ENCODE measurements at regions not wholly inside any gene's neighbourhood (a gene's known extent, or its start where the extent isn't known, plus 50 kb on each side); places are given as distances from the start of the nearest gene placed in this dataset.

DNA sequence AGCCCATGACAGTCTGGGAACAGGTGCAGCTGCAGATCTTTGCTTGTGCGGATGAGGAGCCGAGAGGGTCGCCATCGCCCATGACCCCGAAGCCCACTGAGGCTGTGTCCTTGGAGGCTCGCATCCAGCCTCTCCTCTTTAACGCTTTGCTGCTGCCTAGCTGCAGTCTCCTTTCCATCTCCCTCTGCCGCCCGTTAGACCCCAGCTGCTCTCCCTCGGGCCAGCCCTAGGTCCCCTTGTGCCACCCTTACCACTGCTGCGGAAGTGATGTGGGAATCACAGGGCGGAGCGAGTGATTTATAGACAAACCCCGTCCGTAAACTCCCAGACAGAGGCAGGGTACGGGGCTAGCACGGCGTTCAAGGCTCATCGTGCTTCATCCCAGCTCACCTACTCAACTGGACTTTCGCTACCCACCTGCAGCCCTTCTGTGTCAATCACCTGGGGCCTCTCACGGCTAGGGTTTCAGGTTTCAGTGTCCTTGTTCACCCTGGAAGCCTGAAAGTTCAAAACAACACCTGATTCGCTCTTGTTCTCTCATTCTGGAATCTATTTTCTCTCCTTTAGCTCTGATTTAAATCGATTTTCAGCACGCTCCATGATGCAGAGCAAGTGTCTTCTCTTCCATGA, 76.1 kb downstream of the PAX1 start:
- intact Hi-C loops (cut with micrococcal nuclease): no loop called here

DNA sequence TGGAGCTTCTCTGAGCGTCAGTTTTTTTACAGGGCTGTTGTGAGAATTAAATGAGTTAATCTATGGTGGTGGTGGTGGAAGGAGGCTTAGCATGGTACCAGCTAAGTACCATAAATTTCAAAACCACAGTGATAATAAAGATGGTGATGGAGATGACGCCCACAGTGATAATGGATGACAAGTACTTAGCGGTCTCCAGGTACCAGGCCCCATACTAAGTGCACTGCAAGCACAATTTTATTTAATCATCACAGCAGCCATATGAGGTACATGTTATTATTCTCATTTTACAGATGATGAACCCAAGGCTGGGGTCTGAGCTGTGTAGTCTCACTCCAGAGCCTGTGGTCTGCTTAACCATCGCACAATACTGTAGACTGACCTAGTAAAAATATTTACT, 75.1 kb downstream of the PAX1 start:
- intact Hi-C loops (cut with micrococcal nuclease): no loop called here
